Hepatocyte (in vitro differentiated cells): ENCODE measurements at regions not wholly inside any gene's neighbourhood (a gene's known extent, or its start where the extent isn't known, plus 50 kb on each side); places are given as distances from the start of the nearest gene placed in this dataset.

Source experiments
- CTCF ChIP-seq: fragments of 200-600 bp; sonication (generic); IDR thresholded peaks from 2 replicates; pipeline ENCODE4 v1.5.1; 2016; ENCODE audit warnings: antibody characterized with exemption, mild to moderate bottlenecking; ENCODE audit not compliant: poor library complexity
- EZH2 ChIP-seq: fragments of 200-600 bp; sonication (generic); IDR thresholded peaks from 2 replicates; pipeline ENCODE4 v1.6.1; 2016; ENCODE audit warnings: antibody characterized with exemption, mild to moderate bottlenecking, borderline replicate concordance

GRCh38 chr2:155908567-155908966 lies 424.0 kb downstream of the NR4A2 start:
- TF ChIP-seq EZH2 (no peak), CTCF (no peak)
